ENCODE measurements at regions not wholly inside any gene's neighbourhood (a gene's known extent, or its start where the extent isn't known, plus 50 kb on each side); places are given as distances from the start of the nearest gene placed in this dataset.
"Not testable (repeated sequence)": the region's sequence is repeated elsewhere in the genome, so short reads cannot be mapped to it uniquely, and the experiment has no call there.

- no peak for DNase-seq (ENCODE audit: low spot score)
Measured at GRCh38 chr2:52387937-52388590, 1356.1 kb upstream of the NRXN1 start.

GRCh38 chr2:52386433-52387030 is 1354.6 kb upstream of the NRXN1 start:
- no peak for DNase-seq (ENCODE audit: low spot score)

DNA sequence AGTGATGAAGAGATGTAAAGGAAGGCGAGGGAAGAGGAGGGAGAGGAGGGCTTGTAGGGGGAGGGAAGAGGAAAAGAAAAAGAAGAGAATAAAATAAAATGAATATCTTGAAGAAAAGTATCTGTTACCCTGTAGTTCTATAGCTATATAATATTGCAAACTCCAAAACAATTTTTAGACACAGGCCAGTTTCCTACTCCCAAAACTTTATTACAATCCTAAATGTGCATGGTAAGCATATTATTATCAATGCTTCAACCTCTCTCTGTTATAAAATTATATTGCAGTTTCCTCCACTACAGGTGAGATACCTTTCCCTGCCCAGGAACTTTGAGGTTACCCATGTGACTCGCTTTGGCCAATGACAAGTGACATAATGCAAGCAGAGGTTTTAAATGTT is 1351.6 kb upstream of the NRXN1 start:
- DNase-seq (ENCODE audit: low spot score), result no peak

GRCh38 chr2:52369178-52369577 is 1337.2 kb upstream of the NRXN1 start:
- DNase-seq (ENCODE audit: low spot score), result no peak

GRCh38 chr2:52368141-52368540 is 1336.2 kb upstream of the NRXN1 start:
- DNase-seq (ENCODE audit: low spot score), result no peak

DNA sequence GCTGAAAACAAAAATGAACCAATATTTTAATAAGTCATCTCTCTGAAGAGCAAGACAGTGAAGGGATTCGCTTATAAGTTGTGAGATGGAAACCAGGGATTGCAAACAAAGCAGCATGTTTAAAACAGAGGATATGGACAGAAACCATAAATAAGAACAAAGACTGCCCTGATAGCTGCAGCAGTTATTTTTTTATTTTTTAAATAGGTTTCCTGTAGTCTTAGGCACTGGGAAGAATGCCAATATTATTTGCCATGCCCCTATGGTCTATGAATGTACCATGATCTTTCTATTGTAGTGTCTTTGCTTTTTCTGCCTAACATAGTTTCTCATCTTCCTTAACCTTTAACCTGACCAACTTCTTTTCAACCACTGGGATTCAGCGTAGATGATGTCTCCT is 1334.0 kb upstream of the NRXN1 start:
- DNase-seq (ENCODE audit: low spot score), result no peak

DNA sequence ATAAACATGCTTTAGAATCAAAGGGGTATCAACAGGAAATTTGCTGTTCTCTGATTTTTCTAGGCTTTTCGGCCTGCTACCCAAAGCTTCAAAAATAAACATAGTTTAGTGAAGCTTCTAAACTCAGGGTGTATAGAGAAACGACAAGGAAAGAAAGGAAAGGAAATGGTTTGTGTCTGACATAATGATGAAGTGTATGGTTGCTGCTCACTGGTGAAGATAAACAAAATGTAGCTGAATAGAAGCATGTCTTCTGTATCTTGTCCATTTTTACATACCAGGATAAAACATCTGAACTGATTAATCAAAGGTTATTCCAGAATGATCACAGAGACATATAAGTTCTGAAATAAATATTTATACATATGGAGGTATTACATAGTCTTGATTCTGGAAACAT is 1324.6 kb upstream of the NRXN1 start:
- DNase-seq (ENCODE audit: low spot score), result no peak

GRCh38 chr2:52347292-52347691 is 1315.4 kb upstream of the NRXN1 start:
- no peak for DNase-seq (ENCODE audit: low spot score)

DNA sequence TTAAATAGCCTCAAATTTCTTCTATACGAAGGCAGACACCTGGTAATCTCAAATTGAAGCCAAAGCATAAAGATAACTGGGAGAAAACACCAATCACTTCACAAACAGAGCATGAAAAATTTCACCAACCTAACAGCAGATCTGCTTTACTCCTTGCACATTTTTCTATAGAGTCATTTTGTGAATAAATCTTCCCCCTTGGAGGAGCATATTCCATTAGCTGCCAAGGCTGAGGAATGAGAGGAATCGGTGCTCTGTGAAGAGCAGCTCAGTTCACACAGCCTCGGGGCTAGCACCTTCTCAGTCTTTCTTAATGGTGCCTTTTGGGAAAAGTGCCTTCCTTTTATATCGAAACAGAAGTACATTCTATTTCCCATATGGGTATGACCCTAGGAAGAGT is 1313.7 kb upstream of the NRXN1 start:
- DNase-seq (ENCODE audit: low spot score), result no peak

DNA sequence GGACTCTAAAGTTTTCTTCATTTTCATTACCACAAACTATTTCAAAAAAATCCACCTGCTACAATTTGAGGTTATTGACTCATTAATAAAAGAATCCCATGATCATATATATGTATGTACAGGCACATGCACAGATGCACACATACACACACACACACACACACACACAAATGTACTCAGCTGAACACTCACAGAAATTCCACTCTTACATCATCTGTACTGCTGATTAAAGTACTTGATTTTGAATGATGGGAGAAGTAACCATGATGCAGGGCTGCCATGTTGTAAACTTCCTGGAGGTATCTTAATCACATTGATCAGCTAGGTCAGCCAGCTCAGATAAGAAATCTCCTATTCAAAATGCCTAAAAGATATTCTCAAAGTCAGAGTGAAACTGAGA is 1313.2 kb upstream of the NRXN1 start:
- DNase-seq (ENCODE audit: low spot score), result no peak

DNA sequence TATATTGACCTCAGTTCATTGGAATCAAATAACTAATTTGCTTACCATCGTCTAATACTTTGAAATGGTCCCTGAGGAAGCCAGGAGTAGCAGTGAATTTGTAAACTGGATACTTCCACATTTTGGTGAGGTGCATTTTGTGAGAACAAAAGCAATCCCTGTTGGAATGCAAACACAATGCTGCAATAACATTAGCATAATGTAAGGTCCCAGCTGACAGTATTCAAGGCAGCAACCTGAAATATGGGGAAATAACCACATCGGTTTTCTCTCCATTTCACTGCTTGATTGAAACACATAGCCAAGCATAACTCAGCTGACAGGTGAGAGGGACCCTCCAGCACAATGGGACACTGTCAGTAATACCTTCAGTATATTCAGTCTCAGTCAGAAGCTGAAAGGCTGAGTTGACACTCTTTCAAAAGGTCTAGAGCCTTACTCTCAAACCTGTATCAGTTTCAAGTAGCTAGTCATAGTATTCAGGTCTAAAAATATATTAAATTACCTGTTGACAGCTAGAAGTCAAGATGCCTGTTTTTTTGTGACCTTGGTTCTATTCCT is 1311.9 kb upstream of the NRXN1 start:
- DNase-seq (ENCODE audit: low spot score), result no peak

DNA sequence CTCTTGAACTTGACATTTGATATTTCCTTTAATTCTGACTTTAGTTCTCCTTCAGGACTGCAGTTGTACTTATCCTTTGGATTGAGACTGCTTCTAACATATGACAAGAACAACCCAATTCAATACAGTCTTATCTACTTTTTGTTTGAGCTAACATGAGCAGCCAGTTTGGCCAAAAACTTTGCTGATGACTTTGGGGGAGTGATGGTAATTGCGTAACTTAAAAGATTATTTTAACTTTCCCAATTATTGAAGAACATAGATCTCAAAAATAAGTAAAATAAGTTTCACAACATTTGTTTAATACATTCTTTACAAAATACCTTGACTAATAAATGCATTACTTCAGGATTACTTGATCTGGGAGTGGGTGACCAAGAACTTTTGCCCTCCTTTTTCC is 1311.1 kb upstream of the NRXN1 start:
- DNase-seq (ENCODE audit: low spot score), result no peak

DNA sequence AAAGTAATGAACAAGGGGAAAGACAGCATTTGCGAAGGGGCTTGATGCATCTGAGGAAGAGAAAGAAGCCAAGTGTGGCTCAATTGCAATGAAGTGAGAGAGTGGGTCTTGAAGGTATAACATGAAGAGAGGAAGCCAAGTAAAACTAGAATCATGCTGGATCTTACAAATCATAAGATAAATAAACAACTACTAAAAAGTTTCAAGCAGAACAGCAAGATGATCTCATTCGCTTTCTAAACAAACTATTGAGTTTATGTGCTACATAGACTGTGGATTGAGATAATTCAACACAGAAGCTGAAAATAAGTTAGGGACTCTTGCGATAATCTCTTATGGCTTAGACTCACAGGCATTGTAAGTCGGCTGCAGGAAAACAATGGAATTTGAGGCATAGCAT is 1310.5 kb upstream of the NRXN1 start:
- no peak for DNase-seq (ENCODE audit: low spot score)

DNA sequence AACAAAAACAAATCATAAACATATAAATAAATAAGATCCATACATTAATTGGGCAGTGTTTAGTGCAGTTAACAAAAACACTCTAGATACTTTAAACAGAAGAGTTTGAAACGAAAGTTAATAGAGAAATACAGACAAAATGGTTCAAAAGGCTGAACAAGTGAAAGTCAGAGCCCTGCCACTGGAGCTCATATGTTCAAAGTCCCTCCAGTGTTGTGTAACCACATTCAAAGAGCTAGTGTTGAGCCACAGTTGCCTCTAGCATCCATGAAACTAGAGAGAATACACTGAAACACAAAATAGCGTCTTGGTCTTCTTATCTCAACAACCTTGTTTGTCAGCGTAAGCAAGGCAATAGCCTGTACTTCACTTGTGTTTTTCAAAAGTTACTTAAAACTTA is 1309.8 kb upstream of the NRXN1 start:
- no peak for DNase-seq (ENCODE audit: low spot score)

DNA sequence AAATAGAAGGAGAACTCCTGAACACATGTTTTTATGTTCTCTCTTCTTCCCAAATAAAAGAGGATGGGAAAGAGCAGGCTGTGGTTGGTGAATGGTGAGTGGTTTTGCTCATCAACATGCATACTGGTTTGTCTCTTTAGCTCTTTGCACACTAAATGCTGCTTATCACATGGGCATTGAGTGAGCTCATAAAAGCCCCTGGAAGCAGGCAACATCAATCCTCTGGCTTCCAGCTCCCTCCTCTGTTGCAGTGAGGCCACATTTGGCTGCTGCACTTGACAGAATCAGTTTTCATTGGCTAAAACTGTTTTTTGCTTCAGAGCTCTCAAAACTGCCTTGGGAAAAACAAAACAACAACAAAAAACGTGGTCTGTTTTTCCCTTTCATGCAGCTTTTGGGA is 1308.2 kb upstream of the NRXN1 start:
- DNase-seq (ENCODE audit: low spot score), result no peak

DNA sequence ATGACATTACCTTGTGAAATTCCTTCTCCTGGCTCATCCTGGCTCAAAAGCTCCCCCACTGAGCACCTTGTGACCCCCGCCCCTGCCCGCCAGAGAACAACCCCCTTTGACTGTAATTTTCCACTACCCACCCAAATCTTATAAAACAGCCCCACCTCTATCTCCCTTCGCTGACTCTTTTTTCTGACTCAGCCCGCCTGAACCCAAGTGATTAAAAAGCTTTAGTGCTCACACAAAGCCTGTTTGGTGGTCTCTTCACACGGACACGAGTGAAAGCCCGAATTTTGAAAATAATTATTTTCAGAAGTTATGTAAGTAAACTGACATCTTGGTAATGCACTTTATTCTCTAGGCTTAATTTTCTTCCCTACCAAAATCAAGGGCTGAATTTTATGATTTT is 1305.9 kb upstream of the NRXN1 start:
- not testable (repeated sequence) for DNase-seq (ENCODE audit: low spot score)

DNA sequence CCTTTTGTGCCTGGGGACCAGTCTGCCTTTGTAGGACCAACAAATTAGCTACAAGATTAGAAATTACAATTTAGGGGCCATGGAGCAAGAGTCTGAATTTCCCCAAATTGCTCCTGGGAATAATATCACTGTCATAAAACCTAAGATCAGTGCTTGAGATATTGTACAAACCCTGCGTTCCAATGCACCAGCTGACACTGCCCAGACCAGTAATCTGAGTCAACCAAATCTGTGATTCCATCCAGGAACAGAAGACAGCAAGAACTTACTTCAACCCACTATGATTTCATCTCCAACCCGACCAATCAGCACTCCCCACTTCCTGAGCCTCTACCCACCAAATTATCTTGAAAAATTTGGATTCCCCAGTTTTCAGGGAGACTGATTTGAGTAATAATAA is 1305.0 kb upstream of the NRXN1 start:
- no peak for DNase-seq (ENCODE audit: low spot score)

- DNase-seq (ENCODE audit: low spot score), result no peak
Measured at GRCh38 chr2:52335727-52336126, 1303.8 kb upstream of the NRXN1 start.

DNA sequence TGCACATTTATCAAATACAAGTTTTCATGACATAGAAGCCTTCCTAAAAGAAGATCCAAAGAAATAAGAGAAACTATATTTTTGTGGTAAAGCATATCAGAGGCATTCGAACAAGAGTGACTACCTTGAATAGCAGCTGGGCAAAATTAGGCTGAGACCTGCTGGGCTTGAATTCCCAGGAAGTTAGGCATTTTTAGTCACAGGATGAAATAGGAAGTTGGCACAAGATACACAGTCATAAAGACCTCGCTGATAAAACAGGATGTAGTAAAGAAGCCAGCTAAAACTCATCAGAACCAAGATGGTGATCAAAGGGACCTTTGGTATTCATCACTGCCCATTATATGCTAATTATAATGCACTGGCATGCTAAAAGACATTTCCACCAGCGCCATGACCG is 1302.3 kb upstream of the NRXN1 start:
- peak; percentile 1 for DNase-seq (ENCODE audit: low spot score)

DNA sequence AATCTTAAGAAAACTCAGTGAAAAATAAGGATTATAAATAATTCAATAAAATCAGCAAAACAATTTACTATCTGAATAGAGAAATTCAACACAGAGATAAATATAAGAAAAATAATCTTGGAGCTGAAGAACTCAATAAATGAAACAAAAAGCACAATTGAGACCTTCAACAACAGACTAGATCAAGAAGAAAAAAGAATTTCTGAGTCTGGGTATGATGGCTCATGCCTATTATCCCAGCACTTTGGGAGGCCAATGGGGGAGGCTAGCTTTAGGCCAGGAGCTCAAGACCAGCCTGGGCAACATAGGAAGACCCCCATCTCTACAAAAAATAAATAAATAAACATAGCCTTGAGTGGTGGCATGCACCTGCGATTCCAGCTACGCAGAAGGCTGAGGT is 1295.7 kb upstream of the NRXN1 start:
- DNase-seq (ENCODE audit: low spot score), result no peak

- DNase-seq (ENCODE audit: low spot score), result no peak
Measured at GRCh38 chr2:52314231-52314630, 1282.3 kb upstream of the NRXN1 start.

DNA sequence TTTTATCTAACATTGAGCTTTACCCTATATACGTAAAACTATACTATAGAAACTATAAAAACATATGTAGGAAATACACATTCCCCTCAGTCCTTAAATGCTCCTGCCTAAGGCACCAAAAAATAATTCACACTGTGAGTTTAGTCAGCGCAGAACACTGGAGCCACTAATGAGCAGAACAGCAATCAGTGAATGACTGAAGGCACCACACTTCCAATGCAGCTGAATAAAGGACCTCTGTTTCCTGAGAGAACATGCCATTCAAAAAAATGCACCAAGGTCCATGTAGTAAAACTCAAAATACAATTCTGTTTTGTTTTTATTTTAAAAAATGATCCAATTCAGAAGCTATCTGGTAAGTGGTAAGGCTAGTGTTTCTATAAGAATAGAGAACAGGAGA is 1280.6 kb upstream of the NRXN1 start:
- no peak for DNase-seq (ENCODE audit: low spot score)

DNA sequence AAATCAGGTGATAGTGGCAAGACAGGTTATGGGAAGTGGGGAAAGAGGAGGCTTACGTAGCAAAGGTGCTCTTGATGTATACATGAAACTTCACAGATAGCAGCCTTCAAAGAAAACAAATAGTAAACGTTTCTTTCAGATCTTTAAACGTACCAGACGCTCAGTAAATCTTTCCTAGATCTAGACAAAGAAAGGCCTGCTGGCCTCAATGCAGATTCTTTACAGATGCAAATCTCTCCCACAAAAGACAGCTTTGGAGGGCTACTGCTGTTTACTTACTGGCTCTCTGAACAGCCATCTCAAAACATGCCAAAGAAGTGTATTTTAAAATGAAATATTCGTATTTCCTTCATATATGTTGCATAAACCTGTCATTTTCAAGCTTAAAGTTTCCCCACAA is 1279.9 kb upstream of the NRXN1 start:
- no peak for DNase-seq (ENCODE audit: low spot score)

DNA sequence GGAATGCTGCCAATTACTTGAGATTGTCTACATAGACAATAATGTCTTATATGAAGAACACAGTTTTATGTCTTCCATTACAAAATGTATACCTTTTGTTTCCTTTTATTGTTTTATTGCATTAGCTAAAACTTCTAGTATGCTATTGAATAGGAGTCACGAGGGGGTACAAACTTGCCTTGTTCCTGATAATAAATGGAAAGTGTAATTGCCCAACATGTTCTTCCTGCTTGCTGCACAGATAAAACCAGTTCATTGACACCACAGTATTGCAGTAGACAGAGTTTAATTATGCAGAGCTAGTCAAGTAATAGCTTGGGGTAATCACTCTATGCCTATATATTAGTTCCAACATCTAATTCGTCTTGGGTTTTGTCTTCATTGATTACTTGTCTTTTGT is 1276.2 kb upstream of the NRXN1 start:
- no peak for DNase-seq (ENCODE audit: low spot score)

All from RKO (cell line).